NB4 (cell line): ENCODE measurements at regions not wholly inside any gene's neighbourhood (a gene's known extent, or its start where the extent isn't known, plus 50 kb on each side); places are given as distances from the start of the nearest gene placed in this dataset.
A peak's percentile ranks its signal among the peaks of the same experiment; 100 is the strongest.
"Not testable (repeated sequence)": the region's sequence is repeated elsewhere in the genome, so short reads cannot be mapped to it uniquely, and the experiment has no call there.

ENCODE experiments used
- DNase-seq: peaks from one replicate; pipeline ENCODE4 v3.0.0; 2010; ENCODE audit warnings: low read depth
- H3K4me3 ChIP-seq: one replicate; pipeline ENCODE4 v1.5.1; 2011; ENCODE audit warnings: mild to moderate bottlenecking, low read depth, low read length, moderate library complexity
- CTCF ChIP-seq: IDR thresholded peaks from one replicate; pipeline ENCODE4 v1.5.1; 2012; ENCODE audit warnings: low read depth, low read length
- MAX ChIP-seq: IDR thresholded peaks from 2 replicates; pipeline ENCODE4 v1.6.1; 2011; ENCODE audit warnings: low read depth, low read length
- MYC ChIP-seq: IDR thresholded peaks from 2 replicates; pipeline ENCODE4 v1.6.1; 2011; ENCODE audit warnings: low read depth, low read length
- POLR2A ChIP-seq: IDR thresholded peaks from 2 replicates; pipeline ENCODE4 v1.6.1; 2011; ENCODE audit warnings: mild to moderate bottlenecking; ENCODE audit not compliant: insufficient read length; ENCODE audit errors: extremely low read depth

- H3K4me3 ChIP-seq: no peak overlapping the region
- TF ChIP-seq MAX (no peak), POLR2A (no peak)
- no peak for DNase-seq
These were observed 92.0 kb upstream of the PTPN13 start for GRCh38 chr4:86502081-86502480.

GRCh38 chr4:86506591-86506990 lies 87.5 kb upstream of the PTPN13 start:
- TF ChIP-seq POLR2A: no peak
- no peak for TF ChIP-seq CTCF
- H3K4me3 ChIP-seq: no peak overlapping the region
- no peak for DNase-seq

GRCh38 chr4:86508436-86508835 lies 85.7 kb upstream of the PTPN13 start:
- no peak for DNase-seq
- no peak overlapping the region for H3K4me3 ChIP-seq
- TF ChIP-seq CTCF: no peak

- H3K4me3 ChIP-seq: no peak overlapping the region
- no peak for DNase-seq
- TF ChIP-seq MYC (no peak), MAX (no peak)
These were observed 82.5 kb upstream of the PTPN13 start for GRCh38 chr4:86511590-86511989.

GRCh38 chr4:86512631-86513030 lies 81.5 kb upstream of the PTPN13 start:
- DNase-seq: no peak
- no peak overlapping the region for H3K4me3 ChIP-seq
- TF ChIP-seq MAX (no peak), MYC (no peak), POLR2A (no peak)

- not testable (repeated sequence) for DNase-seq, H3K4me3 ChIP-seq
These were observed 78.2 kb upstream of the PTPN13 start for GRCh38 chr4:86515963-86516362.

- TF ChIP-seq CTCF (no peak), MYC (no peak), MAX (no peak), POLR2A (no peak)
- H3K4me3 ChIP-seq: no peak overlapping the region
- peak; percentile 63 for DNase-seq
These were observed 72.6 kb upstream of the PTPN13 start for GRCh38 chr4:86521373-86521969.

GRCh38 chr4:86522349-86522748 lies 71.8 kb upstream of the PTPN13 start:
- no peak overlapping the region for H3K4me3 ChIP-seq
- TF ChIP-seq MYC (no peak), MAX (no peak), CTCF (no peak), POLR2A (no peak)
- peak; percentile 4 for DNase-seq
